K562 (cell line): ENCODE measurements at regions not wholly inside any gene's neighbourhood (a gene's known extent, or its start where the extent isn't known, plus 50 kb on each side); places are given as distances from the start of the nearest gene placed in this dataset.

Source experiments
- ATAC-seq: fragments of 200-7000 bp; cut with Tn5 transposase; 3 replicates; pipeline ENCODE4 v1.9.1; 2020; ENCODE audit warnings: moderate library complexity
- BruUV-seq: library from RNA; stranded (reverse); fragments of 400-500 nt; replicated peaks from 2 replicates; lab custom pipeline; 2021; lab: Mats Ljungman, UMichigan
- CTCF ChIA-PET: fragments of 300-600 bp; formaldehyde crosslinking; extraction: SDS; loops from one replicate; lab custom pipeline; 2021; ENCODE audit warnings: low intra/inter-chr PET ratio; lab: Yijun Ruan, JAX
- POLR2A ChIA-PET: fragments of 300-600, 350-650 bp; sonication (Branson Sonifier 250); formaldehyde crosslinking; extraction: SDS; loops from one replicate; lab custom pipeline; 2021; ENCODE audit warnings: antibody characterized with exemption, inconsistent platforms; lab: Yijun Ruan, JAX
- DNase-seq, 4 experiments: peaks; one replicate each; pipeline versions ENCODE4 v3.0.0 to v3.0.0-alpha.2; 2011 to 2018; ENCODE audit warnings: low spot score in 3 of 4, mixed read lengths in 3 of 4; ENCODE audit errors: extremely low read depth in 1 of 4
- FAIRE-seq: peaks from 2 replicates; lab custom pipeline; 2011; peaks lifted over from hg19 to GRCh38; lab: Jason Lieb, UNC
- H2AFZ ChIP-seq: 2 replicates; pipeline ENCODE4 v1.6.0; 2011; ENCODE audit warnings: low read depth, low read length, control low read depth, inconsistent platforms
- H3K27ac ChIP-seq: fragments of 200-600 bp; 3 replicates; pipeline ENCODE4 v1.8.0; 2011; ENCODE audit warnings: low read depth, mild to moderate bottlenecking, control low read depth, inconsistent platforms, low read length, moderate library complexity, mixed read lengths; ENCODE audit errors: extremely low read depth
- H3K27me3 ChIP-seq, 2 experiments: fragments of 300-600 bp in 1 of 2; 2 replicates in 1 of 2; 3 replicates in 1 of 2; pipeline versions ENCODE4 v1.6.0 to v1.8.0; 2011; ENCODE audit warnings: inconsistent platforms in 2 of 2, low read length in 2 of 2, mild to moderate bottlenecking in 1 of 2, mixed read lengths in 1 of 2, moderate library complexity in 1 of 2; ENCODE audit not compliant: control insufficient read depth in 2 of 2, insufficient read depth in 2 of 2
- H3K36me3 ChIP-seq: fragments of 300-600 bp; 3 replicates; pipeline ENCODE4 v1.8.0; 2011; ENCODE audit warnings: mild to moderate bottlenecking, low read length, inconsistent platforms; ENCODE audit not compliant: control insufficient read depth, insufficient read depth
- H3K4me1 ChIP-seq, 2 experiments: fragments of 200-600 bp in 1 of 2; replicated peaks in 1 of 2; 2 replicates in 1 of 2; 3 replicates in 1 of 2; pipeline versions ENCODE4 v1.5.1 to v1.8.0; 2011; ENCODE audit warnings: inconsistent platforms in 2 of 2, low read length in 2 of 2, mild to moderate bottlenecking in 1 of 2, mixed read lengths in 1 of 2, moderate library complexity in 1 of 2; ENCODE audit not compliant: control insufficient read depth in 2 of 2, insufficient read depth in 2 of 2
- H3K4me2 ChIP-seq: 2 replicates; pipeline ENCODE4 v1.6.1; 2011; ENCODE audit warnings: low read length, control low read depth, inconsistent platforms, mixed read lengths; ENCODE audit not compliant: insufficient read depth
- H3K4me3 ChIP-seq: fragments of 200-600 bp; sonication (generic), shearing (Covaris generic); 2 replicates; pipeline ENCODE4 v1.5.1; 2016; ENCODE audit warnings: control low read depth, inconsistent platforms
- H3K79me2 ChIP-seq: fragments of 200-600 bp; 3 replicates; pipeline ENCODE4 v1.8.0; 2011; ENCODE audit warnings: low read length, inconsistent platforms; ENCODE audit not compliant: control insufficient read depth, insufficient read depth
- H3K9ac ChIP-seq, 2 experiments: 2 replicates each; pipeline versions ENCODE4 v1.6.0 to v1.6.1; 2011; ENCODE audit warnings: low read depth in 2 of 2, low read length in 2 of 2, control low read depth in 1 of 2, inconsistent platforms in 1 of 2, mild to moderate bottlenecking in 1 of 2, mixed read lengths in 1 of 2; ENCODE audit not compliant: insufficient read depth in 1 of 2
- H3K9me1 ChIP-seq: one replicate; pipeline ENCODE4 v1.6.0; 2011; ENCODE audit warnings: inconsistent platforms, mild to moderate bottlenecking, low read length, moderate library complexity; ENCODE audit not compliant: control insufficient read depth, insufficient read depth
- H3K9me3 ChIP-seq: replicated peaks from 2 replicates; pipeline ENCODE4 v1.5.1; 2011; ENCODE audit warnings: low read depth, low read length, inconsistent platforms; ENCODE audit not compliant: control insufficient read depth, insufficient read depth
- H4K20me1 ChIP-seq: replicated peaks from 2 replicates; pipeline ENCODE4 v1.6.1; 2011; ENCODE audit warnings: low read length, inconsistent platforms, mixed read lengths; ENCODE audit not compliant: control insufficient read depth, insufficient read depth
- CEBPB ChIP-seq: fragments of 450-650 bp; IDR thresholded peaks from 2 replicates; pipeline ENCODE4 v1.6.1; 2016; ENCODE audit warnings: missing genetic modification characterization, missing compliant biosample characterization
- KLF16 ChIP-seq: IDR thresholded peaks from 2 replicates; pipeline ENCODE4 v1.6.1; 2016; ENCODE audit warnings: antibody characterized with exemption
- ZNF146 ChIP-seq: IDR thresholded peaks from one replicate; pipeline ENCODE4 v1.6.1; 2018; ENCODE audit warnings: missing compliant biosample characterization; ENCODE audit not compliant: unreplicated experiment
- ZNF316 ChIP-seq: fragments of 450-650 bp; IDR thresholded peaks from 2 replicates; pipeline ENCODE4 v1.6.1; 2016
- WGBS: fragments of 100-300 bp; shearing (Covaris generic); methylation state at CpG from one replicate; pipeline ENCODE4 v1.1.6; 2016; ENCODE audit warnings: low coverage, mixed read lengths; ENCODE audit not compliant: insufficient coverage; ENCODE audit errors: missing lambda C conversion rate; 5-methylcytosine and 5-hydroxymethylcytosine counted together
- in situ Hi-C: fragments of 300-500 bp; cut with MboI; formaldehyde crosslinking; loops from 4 replicates; pipeline ENCODE4 v1.15.0; 2018; ENCODE audit warnings: inconsistent platforms, mixed read lengths
- intact Hi-C: fragments of 100-400 bp; cut with micrococcal nuclease; formaldehyde crosslinking; loops from 2 replicates; pipeline ENCODE4 v1.14.2; 2022
- TF ChIP-seq, protein P1 (sequence below), 2 experiments: fragments of 250-450 bp in 1 of 2; fragments of 450-650 bp in 1 of 2; sonication (Bioruptor Pico) in 1 of 2; IDR thresholded peaks; 2 replicates each; pipeline versions ENCODE4 v1.6.1 to v1.8.0; 2016 to 2021; ENCODE audit warnings: mild to moderate bottlenecking in 2 of 2, moderate library complexity in 2 of 2, missing compliant biosample characterization in 1 of 2, missing genetic modification characterization in 1 of 2

DNA sequence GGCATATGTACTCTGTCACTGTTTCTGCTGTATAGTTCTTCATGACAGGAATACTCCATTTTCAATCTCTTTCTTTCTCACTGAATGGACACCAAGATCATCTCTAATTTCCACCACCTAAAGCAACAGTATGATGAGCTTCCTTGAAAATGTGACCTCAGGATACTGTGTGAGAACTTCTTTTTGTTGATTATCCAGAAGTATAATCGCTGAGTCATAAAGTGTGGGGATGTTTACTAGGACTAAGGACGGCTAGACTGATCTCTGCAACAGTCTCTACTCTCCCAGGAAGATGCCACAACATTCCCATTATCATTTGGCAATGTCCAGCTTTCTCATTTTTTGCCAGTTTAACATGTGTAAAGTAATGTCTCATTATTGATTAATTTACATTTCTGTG lies 70.3 kb downstream of the TNFSF18 start (continued):
- TF ChIP-seq ZNF146 (CRISPR knock-in tag) = no peak
- TF ChIP-seq CEBPB (tag) = no peak
- peak; percentile 76 for TF ChIP-seq ZNF316
- TF ChIP-seq, protein P1, sequence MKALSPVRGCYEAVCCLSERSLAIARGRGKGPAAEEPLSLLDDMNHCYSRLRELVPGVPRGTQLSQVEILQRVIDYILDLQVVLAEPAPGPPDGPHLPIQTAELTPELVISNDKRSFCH (CRISPR knock-in tag; IDR thresholded peaks at IDR 0.05) = no peak
- TF ChIP-seq, protein P1 (tag; IDR thresholded peaks at IDR 0.05) = no peak

DNA sequence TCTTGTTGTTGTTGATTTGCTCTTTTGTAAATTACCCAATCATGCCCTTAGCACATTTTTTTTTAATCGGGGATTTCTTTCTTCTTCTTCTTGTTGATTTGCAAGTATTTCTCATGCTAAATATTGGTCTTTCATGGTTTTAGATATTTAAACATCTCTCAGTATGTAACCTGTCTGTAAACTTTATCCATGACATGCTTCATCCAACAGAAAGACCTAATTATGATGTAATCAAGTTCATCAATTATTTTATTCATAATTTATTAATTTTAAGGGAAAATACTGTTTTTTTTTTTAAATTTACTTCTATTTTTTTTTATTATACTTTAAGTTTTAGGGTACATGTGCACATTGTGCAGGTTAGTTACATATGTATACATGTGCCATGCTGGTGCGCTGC lies 69.8 kb downstream of the TNFSF18 start:
- DNase-seq = no peak
- WGBS = 0% methylated on average over 1 of the region's 2 CpGs
- in situ Hi-C loops = no loop called here

More for the DNA sequence above, 69.8 kb downstream of the TNFSF18 start:
- ATAC-seq = no peak
- TF ChIP-seq KLF16 = no peak
- Histone ChIP-seq H3K36me3 (no peaks in the 10 kb centered on the region), H3K27me3 (no peaks in the 10 kb centered on the region), H3K4me2 (no peak overlapping the region), H3K9ac (no peak overlapping the region), H3K4me1 (no peaks in the 10 kb centered on the region), H3K4me3 (no peak overlapping the region), H4K20me1 (no peaks in the 10 kb centered on the region), H3K27ac (no peak overlapping the region), H2AFZ (no peak overlapping the region), H3K79me2 (no peaks in the 10 kb centered on the region), H3K9me3 (no peaks in the 10 kb centered on the region), H3K9me1 (no peaks in the 10 kb centered on the region)
- CTCF ChIA-PET = no interaction called here
- no TSS peak for BruUV-seq
- no peak for FAIRE-seq
- intact Hi-C loops = no loop called here
- POLR2A ChIA-PET = no interaction called here
